SK-N-SH (cell line): ENCODE measurements at regions not wholly inside any gene's neighbourhood (a gene's known extent, or its start where the extent isn't known, plus 50 kb on each side); places are given as distances from the start of the nearest gene placed in this dataset.

Experiments used
- CTCF ChIA-PET: fragments of 300-600, 350-600 bp; formaldehyde crosslinking; extraction: SDS; loops from one replicate; lab custom pipeline; 2021; lab: Yijun Ruan, JAX
- POLR2A ChIA-PET: fragments of 350-600 bp; sonication (Branson Sonifier 250); formaldehyde crosslinking; extraction: SDS; loops from one replicate; lab custom pipeline; 2020; ENCODE audit warnings: antibody characterized with exemption, inconsistent platforms; lab: Yijun Ruan, JAX
- DNase-seq: peaks from one replicate; pipeline ENCODE4 v3.0.0; 2012
- H2AFZ ChIP-seq: fragments of 200-600 bp; sonication (generic); 2 replicates; pipeline ENCODE4 v1.8.1; 2016; ENCODE audit warnings: antibody characterized with exemption, mild to moderate bottlenecking, low read depth
- H3F3A ChIP-seq: fragments of 200-600 bp; sonication (generic); replicated peaks from 2 replicates; pipeline ENCODE3; 2016; ENCODE audit warnings: antibody characterized with exemption, mild to moderate bottlenecking; ENCODE audit not compliant: insufficient read depth
- H3K27ac ChIP-seq, 2 experiments: fragments of 200-500 bp in 1 of 2; fragments of 200-600 bp in 1 of 2; sonication (Bioruptor generic) in 1 of 2; sonication (generic), shearing (Covaris generic) in 1 of 2; 2 replicates each; pipeline versions ENCODE4 v1.5.1 to v1.6.1; 2014 to 2016; ENCODE audit warnings: low read depth in 2 of 2, inconsistent platforms in 1 of 2, low read length in 1 of 2, mild to moderate bottlenecking in 1 of 2, mixed read lengths in 1 of 2
- H3K27me3 ChIP-seq: fragments of 200-600 bp; sonication (generic), shearing (Covaris generic); 2 replicates; pipeline ENCODE4 v1.6.1; 2016; ENCODE audit warnings: mixed run types; ENCODE audit not compliant: insufficient read depth
- H3K36me3 ChIP-seq, 2 experiments: fragments of 200-500 bp in 1 of 2; fragments of 200-600 bp in 1 of 2; sonication (Bioruptor generic) in 1 of 2; sonication (generic) in 1 of 2; replicated peaks in 1 of 2; 2 replicates each; pipeline versions ENCODE3 to v1.5.1; 2014 to 2016; ENCODE audit warnings: low read length in 1 of 2, mild to moderate bottlenecking in 1 of 2; ENCODE audit not compliant: insufficient read depth in 2 of 2, control insufficient read depth in 1 of 2
- H3K4me1 ChIP-seq, 2 experiments: fragments of 200-500 bp in 1 of 2; fragments of 200-600 bp in 1 of 2; sonication (Bioruptor generic) in 1 of 2; sonication (generic), shearing (Covaris generic) in 1 of 2; 2 replicates each; pipeline versions ENCODE4 v1.5.1 to v1.6.1; 2014 to 2016; ENCODE audit warnings: low read depth in 1 of 2, low read length in 1 of 2, mixed run types in 1 of 2; ENCODE audit not compliant: insufficient read depth in 2 of 2, control insufficient read depth in 1 of 2
- H3K4me2 ChIP-seq: fragments of 200-600 bp; sonication (generic), shearing (Covaris generic); 2 replicates; pipeline ENCODE4 v1.6.1; 2017; ENCODE audit warnings: mixed run types
- H3K4me3 ChIP-seq, 2 experiments: fragments of 200-500 bp in 1 of 2; fragments of 200-600 bp in 1 of 2; sonication (Bioruptor generic) in 1 of 2; sonication (generic), shearing (Covaris generic) in 1 of 2; 2 replicates each; pipeline versions ENCODE4 v1.5.1 to v1.8.1; 2014 to 2016; ENCODE audit warnings: low read depth in 2 of 2, inconsistent platforms in 1 of 2, low read length in 1 of 2, mild to moderate bottlenecking in 1 of 2, mixed read lengths in 1 of 2, moderate library complexity in 1 of 2
- H3K79me2 ChIP-seq: fragments of 200-600 bp; sonication (generic); 2 replicates; pipeline ENCODE4 v1.8.1; 2017; ENCODE audit warnings: mild to moderate bottlenecking; ENCODE audit not compliant: insufficient read depth
- H3K9ac ChIP-seq: fragments of 200-600 bp; sonication (generic); 2 replicates; pipeline ENCODE4 v1.6.1; 2017; ENCODE audit warnings: mixed run types
- H3K9me2 ChIP-seq: fragments of 200-600 bp; sonication (generic); 2 replicates; pipeline ENCODE4 v1.6.1; 2017; ENCODE audit warnings: mixed run types
- H3K9me3 ChIP-seq: fragments of 200-600 bp; sonication (generic); 2 replicates; pipeline ENCODE4 v1.6.1; 2017; ENCODE audit warnings: mixed run types, mild to moderate bottlenecking, moderate library complexity
- H4K20me1 ChIP-seq: fragments of 200-600 bp; sonication (generic); 2 replicates; pipeline ENCODE4 v1.6.1; 2017; ENCODE audit warnings: mild to moderate bottlenecking, mixed run types; ENCODE audit not compliant: insufficient read depth
- CTCF ChIP-seq: fragments of 200-600 bp; sonication (generic); IDR thresholded peaks from 2 replicates; pipeline ENCODE4 v1.6.1; 2017; ENCODE audit warnings: antibody characterized with exemption, mild to moderate bottlenecking, moderate library complexity
- ELF1 ChIP-seq: IDR thresholded peaks from 2 replicates; pipeline ENCODE4 v1.4.0; 2012
- FOSL2 ChIP-seq: IDR thresholded peaks from 2 replicates; pipeline ENCODE4 v1.4.0; 2012; ENCODE audit warnings: low read depth, mild to moderate bottlenecking, moderate library complexity, borderline replicate concordance
- GABPA ChIP-seq: IDR thresholded peaks from 2 replicates; pipeline ENCODE4 v1.4.0; 2012; ENCODE audit warnings: low read depth, mild to moderate bottlenecking
- GATA2 ChIP-seq: sonication (generic); formaldehyde crosslinking; IDR thresholded peaks from 2 replicates; pipeline ENCODE4 v1.5.0; 2020; ENCODE audit warnings: mild to moderate bottlenecking, missing genetic modification reagents
- JUND ChIP-seq: IDR thresholded peaks from 2 replicates; pipeline ENCODE4 v1.4.0; 2012
- MXI1 ChIP-seq: IDR thresholded peaks from 2 replicates; pipeline ENCODE4 v1.6.1; 2012; ENCODE audit warnings: mild to moderate bottlenecking, low read depth, low read length, improper control_type of control experiment
- NFIC ChIP-seq: IDR thresholded peaks from 2 replicates; pipeline ENCODE4 v1.4.0; 2012; ENCODE audit warnings: borderline replicate concordance
- NRF1 ChIP-seq: IDR thresholded peaks from 2 replicates; pipeline ENCODE4 v1.6.1; 2012; ENCODE audit warnings: low read depth, mild to moderate bottlenecking, low read length
- RCOR1 ChIP-seq: fragments of 150-350 bp; IDR thresholded peaks from 2 replicates; pipeline ENCODE4 v1.6.1; 2017; ENCODE audit warnings: antibody characterized with exemption, low read length
- SIN3A ChIP-seq: IDR thresholded peaks from 2 replicates; pipeline ENCODE4 v1.6.1; 2012; ENCODE audit warnings: low read depth, mild to moderate bottlenecking, low read length, moderate library complexity, borderline replicate concordance
- TCF12 ChIP-seq: IDR thresholded peaks from 2 replicates; pipeline ENCODE4 v1.4.0; 2012
- TEAD4 ChIP-seq: IDR thresholded peaks from 2 replicates; pipeline ENCODE4 v1.4.0; 2012; ENCODE audit warnings: mild to moderate bottlenecking, borderline replicate concordance; ENCODE audit not compliant: insufficient read depth
- USF2 ChIP-seq: fragments of 150-350 bp; IDR thresholded peaks from 2 replicates; pipeline ENCODE4 v1.6.1; 2017; ENCODE audit warnings: antibody characterized with exemption, low read length, low read depth, borderline replicate concordance
- YY1 ChIP-seq: IDR thresholded peaks from 2 replicates; pipeline ENCODE4 v1.4.0; 2012; ENCODE audit warnings: low read depth, mild to moderate bottlenecking
- WGBS: methylation state at CpG from one replicate; pipeline ENCODE4 v1.1.6; 2017; ENCODE audit warnings: low lambda C conversion rate; 5-methylcytosine and 5-hydroxymethylcytosine counted together
- TF ChIP-seq, protein P1 (sequence below): IDR thresholded peaks from 2 replicates; pipeline ENCODE4 v1.4.0; 2012; ENCODE audit warnings: low read depth, borderline replicate concordance
- TF ChIP-seq, protein P2 (sequence below): IDR thresholded peaks from 2 replicates; pipeline ENCODE4 v1.6.1; 2012; ENCODE audit warnings: mild to moderate bottlenecking, low read depth, low read length, moderate library complexity
- TF ChIP-seq, protein P3 (sequence below): IDR thresholded peaks from 2 replicates; pipeline ENCODE4; 2012

DNA sequence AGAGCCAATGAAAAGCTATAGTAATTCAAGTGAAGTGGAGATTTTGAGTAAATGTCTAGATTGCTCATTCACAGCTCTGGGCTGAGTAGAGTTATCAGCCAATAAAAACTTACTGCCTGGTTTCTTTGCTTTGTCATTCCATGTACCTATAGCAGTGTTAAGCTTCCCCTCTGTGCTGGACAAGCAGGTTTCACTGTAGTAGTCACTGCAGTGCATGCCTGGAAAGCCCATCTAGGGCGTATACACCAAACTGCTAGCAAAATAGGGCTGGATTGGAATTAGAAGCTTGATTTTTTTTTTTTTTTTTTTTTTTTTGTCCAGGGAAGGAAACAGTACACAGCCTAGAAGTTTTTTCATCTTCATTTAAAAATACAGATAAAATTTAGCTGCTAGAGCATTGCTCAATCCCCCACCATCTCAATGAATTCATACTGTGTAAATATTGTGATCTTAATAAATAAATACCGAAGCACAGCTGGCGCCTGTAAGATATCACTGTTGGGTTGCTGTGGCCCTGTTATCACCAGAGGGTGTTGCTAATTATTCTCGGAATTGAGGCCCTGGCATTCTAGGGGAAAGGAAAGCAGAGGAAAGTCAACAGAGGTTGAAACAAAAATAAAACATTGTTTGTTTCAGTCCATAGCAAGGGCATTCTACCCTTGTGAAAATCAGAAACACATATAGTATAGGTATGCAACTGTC, 968.5 kb upstream of the GJE1 start:
- DNase-seq = no peak
- H3K4me3 ChIP-seq = no peak overlapping the region
- H3K4me2 ChIP-seq = no peak overlapping the region
- no peaks in the 10 kb centered on the region for H3K36me3 ChIP-seq
- no peaks in the 10 kb centered on the region for H3K4me1 ChIP-seq
- CTCF ChIA-PET = no interaction called here
- H3K9me2 ChIP-seq = no peaks in the 10 kb centered on the region
- POLR2A ChIA-PET = no interaction called here
- WGBS = 2% methylated on average over 4 of the region's 4 CpGs
- no peak overlapping the region for H2AFZ ChIP-seq
- TF ChIP-seq CTCF (no peak), NRF1 (no peak), TCF12 (no peak), NFIC (no peak), JUND (no peak), TEAD4 (no peak), FOSL2 (no peak), USF2 (no peak), GATA2 (no peak), SIN3A (no peak), RCOR1 (no peak), MXI1 (no peak), GABPA (no peak), ELF1 (no peak), YY1 (no peak)
- TF ChIP-seq, protein P1, sequence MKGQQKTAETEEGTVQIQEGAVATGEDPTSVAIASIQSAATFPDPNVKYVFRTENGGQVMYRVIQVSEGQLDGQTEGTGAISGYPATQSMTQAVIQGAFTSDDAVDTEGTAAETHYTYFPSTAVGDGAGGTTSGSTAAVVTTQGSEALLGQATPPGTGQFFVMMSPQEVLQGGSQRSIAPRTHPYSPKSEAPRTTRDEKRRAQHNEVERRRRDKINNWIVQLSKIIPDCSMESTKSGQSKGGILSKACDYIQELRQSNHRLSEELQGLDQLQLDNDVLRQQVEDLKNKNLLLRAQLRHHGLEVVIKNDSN = no peak
- TF ChIP-seq, protein P2, sequence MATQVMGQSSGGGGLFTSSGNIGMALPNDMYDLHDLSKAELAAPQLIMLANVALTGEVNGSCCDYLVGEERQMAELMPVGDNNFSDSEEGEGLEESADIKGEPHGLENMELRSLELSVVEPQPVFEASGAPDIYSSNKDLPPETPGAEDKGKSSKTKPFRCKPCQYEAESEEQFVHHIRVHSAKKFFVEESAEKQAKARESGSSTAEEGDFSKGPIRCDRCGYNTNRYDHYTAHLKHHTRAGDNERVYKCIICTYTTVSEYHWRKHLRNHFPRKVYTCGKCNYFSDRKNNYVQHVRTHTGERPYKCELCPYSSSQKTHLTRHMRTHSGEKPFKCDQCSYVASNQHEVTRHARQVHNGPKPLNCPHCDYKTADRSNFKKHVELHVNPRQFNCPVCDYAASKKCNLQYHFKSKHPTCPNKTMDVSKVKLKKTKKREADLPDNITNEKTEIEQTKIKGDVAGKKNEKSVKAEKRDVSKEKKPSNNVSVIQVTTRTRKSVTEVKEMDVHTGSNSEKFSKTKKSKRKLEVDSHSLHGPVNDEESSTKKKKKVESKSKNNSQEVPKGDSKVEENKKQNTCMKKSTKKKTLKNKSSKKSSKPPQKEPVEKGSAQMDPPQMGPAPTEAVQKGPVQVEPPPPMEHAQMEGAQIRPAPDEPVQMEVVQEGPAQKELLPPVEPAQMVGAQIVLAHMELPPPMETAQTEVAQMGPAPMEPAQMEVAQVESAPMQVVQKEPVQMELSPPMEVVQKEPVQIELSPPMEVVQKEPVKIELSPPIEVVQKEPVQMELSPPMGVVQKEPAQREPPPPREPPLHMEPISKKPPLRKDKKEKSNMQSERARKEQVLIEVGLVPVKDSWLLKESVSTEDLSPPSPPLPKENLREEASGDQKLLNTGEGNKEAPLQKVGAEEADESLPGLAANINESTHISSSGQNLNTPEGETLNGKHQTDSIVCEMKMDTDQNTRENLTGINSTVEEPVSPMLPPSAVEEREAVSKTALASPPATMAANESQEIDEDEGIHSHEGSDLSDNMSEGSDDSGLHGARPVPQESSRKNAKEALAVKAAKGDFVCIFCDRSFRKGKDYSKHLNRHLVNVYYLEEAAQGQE = no peak
- TF ChIP-seq, protein P3, sequence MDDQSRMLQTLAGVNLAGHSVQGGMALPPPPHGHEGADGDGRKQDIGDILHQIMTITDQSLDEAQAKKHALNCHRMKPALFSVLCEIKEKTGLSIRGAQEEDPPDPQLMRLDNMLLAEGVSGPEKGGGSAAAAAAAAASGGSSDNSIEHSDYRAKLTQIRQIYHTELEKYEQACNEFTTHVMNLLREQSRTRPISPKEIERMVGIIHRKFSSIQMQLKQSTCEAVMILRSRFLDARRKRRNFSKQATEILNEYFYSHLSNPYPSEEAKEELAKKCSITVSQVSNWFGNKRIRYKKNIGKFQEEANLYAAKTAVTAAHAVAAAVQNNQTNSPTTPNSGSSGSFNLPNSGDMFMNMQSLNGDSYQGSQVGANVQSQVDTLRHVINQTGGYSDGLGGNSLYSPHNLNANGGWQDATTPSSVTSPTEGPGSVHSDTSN = no peak
- H3K27ac ChIP-seq = no peak overlapping the region
- no peaks in the 10 kb centered on the region for H4K20me1 ChIP-seq
- no peaks in the 10 kb centered on the region for H3F3A ChIP-seq
- H3K9ac ChIP-seq = no peak overlapping the region
- H3K9me3 ChIP-seq = no peaks in the 10 kb centered on the region
- H3K79me2 ChIP-seq = no peaks in the 10 kb centered on the region
- peaks cover 10% of the 10 kb centered on the region; the same call in 1 of the 2 replicates for H3K27me3 ChIP-seq
